CD4-positive, alpha-beta memory T cell (primary cell): ENCODE measurements at regions not wholly inside any gene's neighbourhood (a gene's known extent, or its start where the extent isn't known, plus 50 kb on each side); places are given as distances from the start of the nearest gene placed in this dataset.

Experiments used
- CTCF ChIA-PET: fragments of 350-600 bp; sonication (Branson Sonifier 250); formaldehyde crosslinking; loops from one replicate; lab custom pipeline; 2021; ENCODE audit warnings: inconsistent platforms; ENCODE audit not compliant: partially characterized antibody; lab: Charles Lee
- POLR2A ChIA-PET: fragments of 350-600 bp; sonication (Branson Sonifier 250); formaldehyde crosslinking; loops from one replicate; lab custom pipeline; 2021; ENCODE audit not compliant: partially characterized antibody; lab: Charles Lee
- DNase-seq, 5 donors: peaks; one replicate each; pipeline versions ENCODE4 v3.0.0 to v3.0.0-alpha.2; 2020 to 2022; ENCODE audit warnings: mixed read lengths in 1 of 5
- H3K27ac ChIP-seq: one replicate; pipeline ENCODE4 v1.7.0; 2013; ENCODE audit warnings: low read depth, low read length
- H3K27me3 ChIP-seq: 2 replicates; pipeline ENCODE4 v1.7.0; 2013; ENCODE audit warnings: mild to moderate bottlenecking, low read length, moderate library complexity; ENCODE audit not compliant: insufficient read depth
- H3K36me3 ChIP-seq: 2 replicates; pipeline ENCODE4 v1.7.0; 2013; ENCODE audit warnings: mild to moderate bottlenecking, low read length, moderate library complexity; ENCODE audit not compliant: insufficient read depth
- H3K4me1 ChIP-seq: 2 replicates; pipeline ENCODE4 v1.7.0; 2013; ENCODE audit warnings: mild to moderate bottlenecking, low read length, moderate library complexity; ENCODE audit not compliant: insufficient read depth
- H3K4me3 ChIP-seq, 2 donors: one replicate each; pipeline ENCODE4 v1.7.0; 2013; ENCODE audit warnings: low read length in 2 of 2, mild to moderate bottlenecking in 1 of 2
- H3K9me3 ChIP-seq, 2 donors: one replicate each; pipeline ENCODE4 v1.7.0; 2013; ENCODE audit warnings: low read length in 2 of 2, control low read depth in 1 of 2; ENCODE audit not compliant: control insufficient read depth in 1 of 2
- H3K27ac Mint-ChIP-seq, 7 donors: one replicate each; pipeline ENCODE4 v1.8.0; 2020 to 2021; ENCODE audit warnings: mixed read lengths in 7 of 7, mild to moderate bottlenecking in 6 of 7, inconsistent platforms in 3 of 7, moderate library complexity in 3 of 7
- H3K27me3 Mint-ChIP-seq, 2 donors: one replicate each; pipeline ENCODE4 v1.8.0; 2020 to 2021; ENCODE audit warnings: mixed read lengths in 2 of 2
- H3K36me3 Mint-ChIP-seq, 2 donors: one replicate each; pipeline ENCODE4 v1.8.0; 2020 to 2021; ENCODE audit warnings: mixed read lengths in 2 of 2, inconsistent platforms in 1 of 2, mild to moderate bottlenecking in 1 of 2
- H3K4me1 Mint-ChIP-seq, 4 donors: one replicate each; pipeline ENCODE4 v1.8.0; 2020 to 2021; ENCODE audit warnings: mixed read lengths in 4 of 4, mild to moderate bottlenecking in 1 of 4
- H3K4me3 Mint-ChIP-seq, 8 donors: one replicate each; pipeline ENCODE4 v1.8.0; 2020 to 2021; ENCODE audit warnings: mixed read lengths in 8 of 8, mild to moderate bottlenecking in 7 of 8, moderate library complexity in 6 of 8, inconsistent platforms in 3 of 8
- H3K9me3 Mint-ChIP-seq, 8 donors: one replicate each; pipeline ENCODE4 v1.8.0; 2020 to 2021; ENCODE audit warnings: mixed read lengths in 8 of 8, mild to moderate bottlenecking in 5 of 8, inconsistent platforms in 3 of 8, moderate library complexity in 1 of 8
- intact Hi-C: fragments of 100-400 bp; cut with micrococcal nuclease; formaldehyde crosslinking; loops from one replicate; pipeline ENCODE4 v1.15.1; 2023

GRCh38 chr7:42351316-42351935 is 114.4 kb upstream of the GLI3 start:
- no peak overlapping the region for H3K4me3 Mint-ChIP-seq
- no peak overlapping the region for H3K4me3 ChIP-seq
- ChIA-PET POLR2A (no interaction called here), CTCF (no interaction called here)
- peaks cover 0 to 2% of the 10 kb centered on the region in 2 donors for H3K27me3 Mint-ChIP-seq
- no peak overlapping the region for H3K27ac Mint-ChIP-seq
- H3K27ac ChIP-seq = no peak overlapping the region
- no peaks in the 10 kb centered on the region for H3K36me3 Mint-ChIP-seq
- no peaks in the 10 kb centered on the region for H3K36me3 ChIP-seq
- no peaks in the 10 kb centered on the region for H3K4me1 Mint-ChIP-seq
- H3K27me3 ChIP-seq = no peaks in the 10 kb centered on the region
- peaks cover 0 to 13% (median 2%) of the 10 kb centered on the region in 8 donors for H3K9me3 Mint-ChIP-seq
- H3K9me3 ChIP-seq = no peaks in the 10 kb centered on the region
- intact Hi-C loops = no loop called here
- no peak for DNase-seq
- H3K4me1 ChIP-seq = no peaks in the 10 kb centered on the region

- no peak overlapping the region for H3K4me3 ChIP-seq
- intact Hi-C loops = no loop called here
- ChIA-PET POLR2A (no interaction called here), CTCF (no interaction called here)
- no peaks in the 10 kb centered on the region for H3K36me3 ChIP-seq
- Mint-ChIP-seq H3K36me3 (no peaks in the 10 kb centered on the region), H3K4me1 (no peaks in the 10 kb centered on the region), H3K4me3 (no peak overlapping the region), H3K27ac (no peak overlapping the region), H3K27me3 (peaks cover 0 to 2% of the 10 kb centered on the region in 2 donors), H3K9me3 (peaks cover 0 to 13% (median 2%) of the 10 kb centered on the region in 8 donors)
- H3K9me3 ChIP-seq = no peaks in the 10 kb centered on the region
- no peaks in the 10 kb centered on the region for H3K27me3 ChIP-seq
- no peak for DNase-seq
- no peaks in the 10 kb centered on the region for H3K4me1 ChIP-seq
- no peak overlapping the region for H3K27ac ChIP-seq
Measured at GRCh38 chr7:42350801-42351200, 113.8 kb upstream of the GLI3 start.

- no peak overlapping the region for H3K4me3 ChIP-seq
- Mint-ChIP-seq H3K4me3 (no peak overlapping the region), H3K27me3 (peaks cover 0 to 2% of the 10 kb centered on the region in 2 donors), H3K36me3 (no peaks in the 10 kb centered on the region), H3K27ac (no peak overlapping the region), H3K9me3 (peaks cover 0 to 13% (median 3%) of the 10 kb centered on the region in 8 donors), H3K4me1 (no peaks in the 10 kb centered on the region)
- no peak overlapping the region for H3K27ac ChIP-seq
- DNase-seq = no peak
- H3K36me3 ChIP-seq = no peaks in the 10 kb centered on the region
- ChIA-PET CTCF (no interaction called here), POLR2A (no interaction called here)
- H3K27me3 ChIP-seq = no peaks in the 10 kb centered on the region
- intact Hi-C loops = no loop called here
- H3K4me1 ChIP-seq = no peaks in the 10 kb centered on the region
- no peaks in the 10 kb centered on the region for H3K9me3 ChIP-seq
Measured at GRCh38 chr7:42348631-42349030, 111.6 kb upstream of the GLI3 start.

GRCh38 chr7:42348071-42348470 is 111.1 kb upstream of the GLI3 start:
- H3K4me3 ChIP-seq = no peak overlapping the region
- no peaks in the 10 kb centered on the region for H3K36me3 Mint-ChIP-seq
- no peak for DNase-seq
- no peaks in the 10 kb centered on the region for H3K4me1 ChIP-seq
- POLR2A ChIA-PET = no interaction called here
- H3K27ac Mint-ChIP-seq = no peak overlapping the region
- H3K27me3 Mint-ChIP-seq = peaks cover 0 to 2% of the 10 kb centered on the region in 2 donors
- H3K36me3 ChIP-seq = no peaks in the 10 kb centered on the region
- no peak overlapping the region for H3K4me3 Mint-ChIP-seq
- no peak overlapping the region for H3K27ac ChIP-seq
- no peaks in the 10 kb centered on the region for H3K27me3 ChIP-seq
- H3K9me3 ChIP-seq = no peaks in the 10 kb centered on the region
- intact Hi-C loops = no loop called here
- H3K9me3 Mint-ChIP-seq = peaks cover 0 to 12% (median 3%) of the 10 kb centered on the region in 8 donors
- H3K4me1 Mint-ChIP-seq = no peaks in the 10 kb centered on the region
- CTCF ChIA-PET = no interaction called here

GRCh38 chr7:42347616-42348015 is 110.6 kb upstream of the GLI3 start:
- intact Hi-C loops = no loop called here
- H3K36me3 ChIP-seq = no peaks in the 10 kb centered on the region
- Mint-ChIP-seq H3K4me3 (no peak overlapping the region), H3K9me3 (peaks cover 0 to 8% (median 2%) of the 10 kb centered on the region in 8 donors), H3K36me3 (no peaks in the 10 kb centered on the region), H3K4me1 (no peaks in the 10 kb centered on the region), H3K27ac (no peak overlapping the region), H3K27me3 (peaks cover 0 to 2% of the 10 kb centered on the region in 2 donors)
- no peak for DNase-seq
- no peak overlapping the region for H3K4me3 ChIP-seq
- H3K27me3 ChIP-seq = no peaks in the 10 kb centered on the region
- H3K4me1 ChIP-seq = no peaks in the 10 kb centered on the region
- ChIA-PET CTCF (no interaction called here), POLR2A (no interaction called here)
- H3K9me3 ChIP-seq = no peaks in the 10 kb centered on the region
- H3K27ac ChIP-seq = no peak overlapping the region

DNA sequence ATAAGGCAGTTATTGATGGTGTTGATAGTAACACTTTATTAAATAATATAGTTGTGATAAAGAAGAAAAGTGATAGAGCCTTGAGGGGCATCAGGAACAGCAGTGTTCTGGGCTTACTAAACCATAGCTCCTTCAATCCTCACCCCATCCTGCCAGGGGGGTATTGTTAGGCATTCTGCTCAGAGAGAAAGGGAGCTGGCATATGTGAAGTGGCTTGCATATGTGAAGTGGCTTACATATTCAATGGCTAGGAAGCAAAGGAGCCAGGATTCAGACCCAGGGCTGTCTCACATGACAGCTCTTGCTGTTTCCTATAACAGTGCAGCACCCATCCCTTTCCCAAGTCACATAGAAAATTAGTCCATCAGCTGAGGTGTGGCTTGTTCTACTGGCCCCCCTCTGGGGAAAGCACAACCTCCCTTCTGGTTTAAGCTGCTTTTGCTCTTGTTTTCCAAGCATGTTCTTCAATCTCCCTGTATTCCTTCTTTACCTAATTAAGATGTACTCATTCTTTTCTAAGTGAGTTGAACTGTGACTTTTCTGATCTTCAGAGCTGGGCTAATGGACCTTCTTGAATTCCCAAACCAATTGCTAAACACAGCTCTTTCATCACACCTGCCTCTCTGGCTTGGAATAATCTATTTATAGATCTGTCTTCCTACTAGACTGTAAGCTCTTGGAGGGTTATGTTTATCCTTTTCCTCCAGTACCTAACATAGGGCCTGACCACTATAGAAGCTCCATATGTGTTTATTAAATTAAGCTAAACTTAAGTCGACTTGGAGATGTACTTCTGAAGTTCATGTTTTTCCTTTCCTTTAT is 108.7 kb upstream of the GLI3 start:
- H3K27ac ChIP-seq = no peak overlapping the region
- H3K9me3 Mint-ChIP-seq = peaks cover 0 to 4% (median 0%) of the 10 kb centered on the region in 8 donors
- H3K9me3 ChIP-seq = no peaks in the 10 kb centered on the region
- no peaks in the 10 kb centered on the region for H3K36me3 ChIP-seq
- H3K4me3 Mint-ChIP-seq = no peak overlapping the region
- H3K4me1 ChIP-seq = no peaks in the 10 kb centered on the region
- POLR2A ChIA-PET = no interaction called here
- no peaks in the 10 kb centered on the region for H3K27me3 ChIP-seq
- H3K27me3 Mint-ChIP-seq = peaks cover 0 to 2% of the 10 kb centered on the region in 2 donors
- no peaks in the 10 kb centered on the region for H3K36me3 Mint-ChIP-seq
- no peak overlapping the region for H3K27ac Mint-ChIP-seq
- CTCF ChIA-PET = no interaction called here
- no peaks in the 10 kb centered on the region for H3K4me1 Mint-ChIP-seq
- no peak for DNase-seq
- intact Hi-C loops = no loop called here
- H3K4me3 ChIP-seq = no peak overlapping the region

DNA sequence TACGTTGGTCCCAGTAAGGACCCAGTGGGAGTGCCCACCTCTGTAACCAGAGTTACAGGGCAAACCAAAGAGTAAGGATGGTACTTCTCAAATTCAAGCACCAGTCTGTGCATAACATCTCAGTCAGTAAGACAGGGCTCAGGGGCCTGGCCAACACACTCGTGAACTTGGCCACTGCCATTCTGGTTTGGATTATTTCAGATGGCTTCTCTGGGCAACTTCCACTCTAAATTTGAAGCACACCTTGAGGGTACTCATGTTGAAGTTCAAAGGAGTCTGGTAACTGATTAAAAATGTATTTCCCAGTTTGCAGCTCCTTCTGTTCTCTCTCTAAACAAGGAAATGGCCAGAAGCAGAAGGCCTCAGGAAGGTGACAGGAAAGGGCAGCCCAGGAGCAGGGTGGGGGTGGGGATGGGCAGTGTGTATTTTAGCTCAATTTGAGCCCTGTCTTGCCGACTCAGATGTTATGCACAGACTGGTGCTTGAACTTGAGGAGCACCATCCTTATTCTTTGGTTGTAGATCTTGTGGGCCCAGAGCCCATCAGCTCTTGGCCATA is 107.3 kb upstream of the GLI3 start:
- H3K9me3 ChIP-seq = no peaks in the 10 kb centered on the region
- intact Hi-C loops = no loop called here
- no peaks in the 10 kb centered on the region for H3K36me3 ChIP-seq
- H3K4me1 ChIP-seq = no peaks in the 10 kb centered on the region
- H3K27me3 ChIP-seq = no peaks in the 10 kb centered on the region
- no peak overlapping the region for H3K4me3 Mint-ChIP-seq
- H3K4me1 Mint-ChIP-seq = no peaks in the 10 kb centered on the region
- no peak for DNase-seq
- H3K27ac ChIP-seq = no peak overlapping the region
- peaks cover 0 to 4% (median under 1%) of the 10 kb centered on the region in 8 donors for H3K9me3 Mint-ChIP-seq
- ChIA-PET CTCF (no interaction called here), POLR2A (no interaction called here)
- H3K4me3 ChIP-seq = no peak overlapping the region
- H3K27me3 Mint-ChIP-seq = no peaks in the 10 kb centered on the region
- H3K36me3 Mint-ChIP-seq = no peaks in the 10 kb centered on the region
- H3K27ac Mint-ChIP-seq = no peak overlapping the region
